ENCODE measurements at regions not wholly inside any gene's neighbourhood (a gene's known extent, or its start where the extent isn't known, plus 50 kb on each side); places are given as distances from the start of the nearest gene placed in this dataset.

DNA sequence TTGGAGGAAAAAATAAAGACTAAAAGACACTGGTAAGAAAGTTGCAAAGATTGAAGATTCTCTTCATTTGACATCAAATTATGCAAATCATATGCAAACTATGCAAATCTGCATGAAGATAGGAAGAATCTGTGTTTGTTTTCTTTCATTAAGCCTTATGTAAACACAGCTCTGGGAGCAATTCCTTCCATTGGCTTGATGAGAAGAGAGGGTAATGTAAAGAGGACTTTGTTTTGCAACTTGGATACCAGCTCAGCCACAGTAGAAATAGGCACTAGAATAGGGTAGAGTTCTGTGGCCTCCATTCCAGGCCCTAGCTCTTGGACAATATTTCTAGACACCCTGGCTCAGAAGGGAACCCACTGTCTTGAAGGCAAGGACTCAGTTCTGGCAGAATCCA is 388.4 kb upstream of the RASGEF1B start:
- no peak for DNase-seq

GRCh38 chr4:81854406-81854805 is 382.7 kb upstream of the RASGEF1B start:
- DNase-seq: no peak

DNA sequence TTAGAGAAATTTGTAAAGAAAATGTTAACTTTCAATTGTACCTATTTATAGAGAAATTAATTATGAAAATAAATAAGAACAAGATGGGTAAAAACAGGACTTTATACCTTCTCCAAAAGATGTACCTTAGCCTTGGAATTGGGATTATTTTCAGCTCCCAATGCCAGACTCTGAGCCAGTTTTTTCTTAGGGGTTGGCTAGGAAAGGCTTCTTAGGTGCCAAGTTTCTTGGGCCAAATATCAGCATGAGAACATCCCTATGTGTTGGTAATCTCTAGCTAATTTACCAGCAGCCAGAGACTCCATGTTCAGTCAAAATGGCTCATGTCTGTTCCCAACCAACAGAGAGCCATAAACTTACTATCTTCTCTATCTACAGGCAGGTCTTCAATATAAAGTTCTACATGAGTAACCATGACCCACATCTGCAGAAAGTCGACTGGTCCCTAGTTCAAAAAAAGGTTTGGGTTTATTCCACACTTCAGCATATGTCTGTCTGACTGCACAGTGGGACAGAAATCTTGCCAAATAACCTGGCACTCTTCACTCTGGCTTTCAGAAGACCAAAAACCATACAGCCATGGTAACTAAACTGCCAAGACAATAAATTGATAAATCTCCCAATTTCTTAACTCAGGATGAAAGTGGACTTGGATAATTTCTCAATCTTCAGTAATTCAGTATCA is 380.5 kb upstream of the RASGEF1B start:
- DNase-seq: no peak

DNA sequence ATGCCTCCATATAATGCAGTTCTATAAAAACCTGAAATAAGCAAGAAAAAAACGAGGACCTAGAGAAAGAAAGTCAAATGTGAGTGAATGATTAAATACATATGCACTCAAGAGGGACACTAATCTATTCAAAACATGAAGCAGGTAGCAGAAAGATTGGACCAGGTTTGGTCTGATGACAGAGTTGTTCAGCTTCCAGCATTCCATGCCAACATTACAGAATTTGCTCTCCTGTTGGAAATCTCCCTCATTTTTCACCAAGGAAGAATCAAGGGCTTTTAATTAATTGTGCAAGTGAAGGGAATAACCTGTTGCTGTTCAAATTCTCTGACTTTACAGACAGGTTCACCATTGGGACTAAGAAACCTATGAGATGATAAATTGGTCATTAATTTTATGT is 379.0 kb upstream of the RASGEF1B start:
- no peak for DNase-seq

DNA sequence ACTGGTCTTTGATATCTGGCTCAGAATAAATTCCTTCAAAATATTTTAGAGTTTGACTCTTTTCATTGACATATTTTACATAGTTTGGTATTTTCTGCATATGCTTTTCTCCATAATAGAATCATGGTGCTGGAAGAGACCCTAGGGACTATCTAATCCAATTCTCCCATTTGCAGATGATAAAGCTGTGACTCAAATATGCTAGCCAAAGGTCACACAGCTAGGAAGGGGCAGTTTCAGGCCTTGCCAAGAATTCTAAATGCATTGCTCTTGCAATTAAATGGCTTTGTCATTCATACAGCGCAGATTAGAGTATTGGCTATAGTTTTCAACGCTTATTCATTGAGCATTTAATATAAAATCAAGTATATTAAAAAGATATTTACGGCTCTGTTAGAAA is 374.1 kb upstream of the RASGEF1B start:
- DNase-seq: no peak

DNA sequence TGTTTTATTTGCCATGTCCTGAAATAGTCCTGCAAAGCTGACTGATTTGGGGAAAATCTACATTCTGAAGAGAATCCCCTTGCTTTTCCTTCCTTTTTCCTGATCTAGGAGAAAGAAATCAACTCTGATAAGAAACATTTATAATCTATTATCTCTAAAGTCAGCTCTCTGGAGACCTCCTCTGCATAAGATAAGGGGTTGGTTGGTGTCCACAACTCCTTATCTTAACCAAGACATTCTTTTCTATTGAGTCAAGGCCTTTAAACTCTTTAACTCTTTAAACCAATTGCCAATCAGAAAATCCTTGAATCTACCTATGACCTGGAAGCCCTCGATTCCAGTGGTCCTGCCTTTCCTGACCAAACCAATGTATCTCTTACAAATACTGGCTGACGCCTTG is 373.6 kb upstream of the RASGEF1B start:
- no peak for DNase-seq

DNA sequence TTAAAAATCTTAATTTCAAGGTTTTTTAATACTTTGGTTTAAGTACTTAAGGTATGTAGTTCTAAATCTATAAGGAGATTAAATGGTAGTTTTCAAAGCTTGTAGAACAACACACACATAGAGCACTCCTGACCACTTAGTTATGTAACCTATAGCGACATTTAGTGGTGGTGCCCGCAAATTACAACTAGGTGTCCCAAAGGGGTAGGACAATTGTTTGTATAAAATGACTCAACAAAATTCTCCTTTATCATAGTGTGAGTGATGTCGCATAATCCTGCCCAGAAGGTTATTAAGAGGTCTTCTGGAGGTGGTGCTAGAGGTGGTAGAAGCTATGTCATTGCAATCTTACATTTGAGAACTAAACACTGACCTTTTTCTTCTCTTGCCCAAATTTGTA is 373.0 kb upstream of the RASGEF1B start:
- DNase-seq: peak; percentile 48 to 73

DNA sequence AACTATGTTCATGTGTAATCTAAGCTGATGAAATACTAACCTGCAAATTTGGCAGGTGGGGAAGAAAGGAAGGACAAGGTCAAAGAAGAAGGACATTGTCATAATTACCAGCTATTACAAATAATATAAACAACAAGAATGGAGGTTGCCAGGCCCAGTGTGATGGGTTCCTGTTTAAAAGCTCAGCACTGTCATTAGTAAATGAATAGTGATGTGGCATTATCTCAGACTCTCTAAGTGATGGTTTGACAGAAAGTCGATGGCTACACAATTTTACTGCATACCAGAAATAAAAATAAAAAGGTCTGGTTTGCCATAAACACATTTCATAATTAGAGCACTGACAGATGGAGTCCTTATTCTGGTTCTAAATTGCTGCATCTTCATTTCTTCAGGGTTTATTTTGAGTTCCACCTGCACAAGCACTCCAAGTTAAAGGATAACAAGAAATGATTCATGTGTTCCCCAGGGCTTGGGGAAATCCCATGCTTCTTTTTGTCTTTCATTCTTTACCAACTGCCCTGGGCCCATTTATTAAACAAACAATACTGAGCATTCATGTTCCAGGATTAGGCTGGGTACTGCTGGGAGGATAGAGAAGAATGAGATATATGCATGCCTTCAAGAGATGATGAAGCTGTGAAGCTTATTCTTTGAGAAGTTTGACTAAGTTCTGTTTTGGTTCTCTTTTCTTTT is 367.8 kb upstream of the RASGEF1B start:
- no peak for DNase-seq

- DNase-seq: no peak
Observed at GRCh38 chr4:81838586-81838985, 366.9 kb upstream of the RASGEF1B start.

- no peak for DNase-seq
Observed at GRCh38 chr4:81836716-81837115, 365.0 kb upstream of the RASGEF1B start.

- no peak for DNase-seq
Observed at GRCh38 chr4:81833576-81833975, 361.9 kb upstream of the RASGEF1B start.

DNA sequence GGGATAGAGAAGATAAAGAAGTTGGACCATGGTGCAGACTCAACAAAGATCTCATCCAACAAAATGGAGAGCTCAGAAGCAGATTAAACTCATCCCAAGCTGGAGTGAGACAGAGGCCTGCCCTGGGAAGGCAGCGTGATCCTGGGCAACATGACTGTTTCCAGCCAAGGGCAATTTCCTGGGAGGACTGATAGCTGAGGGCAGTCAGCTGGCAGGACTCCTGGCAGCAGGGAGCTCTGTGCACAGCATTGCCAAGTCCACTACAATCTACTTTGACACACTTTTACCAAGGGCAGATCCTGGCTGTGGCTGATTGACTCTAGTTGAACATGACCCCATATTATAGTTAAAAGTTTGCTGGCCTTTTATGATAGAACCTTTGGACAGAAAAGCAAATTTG is 357.3 kb upstream of the RASGEF1B start:
- no peak for DNase-seq

- DNase-seq: no peak
Observed at GRCh38 chr4:81827577-81828202, 356.0 kb upstream of the RASGEF1B start.

DNA sequence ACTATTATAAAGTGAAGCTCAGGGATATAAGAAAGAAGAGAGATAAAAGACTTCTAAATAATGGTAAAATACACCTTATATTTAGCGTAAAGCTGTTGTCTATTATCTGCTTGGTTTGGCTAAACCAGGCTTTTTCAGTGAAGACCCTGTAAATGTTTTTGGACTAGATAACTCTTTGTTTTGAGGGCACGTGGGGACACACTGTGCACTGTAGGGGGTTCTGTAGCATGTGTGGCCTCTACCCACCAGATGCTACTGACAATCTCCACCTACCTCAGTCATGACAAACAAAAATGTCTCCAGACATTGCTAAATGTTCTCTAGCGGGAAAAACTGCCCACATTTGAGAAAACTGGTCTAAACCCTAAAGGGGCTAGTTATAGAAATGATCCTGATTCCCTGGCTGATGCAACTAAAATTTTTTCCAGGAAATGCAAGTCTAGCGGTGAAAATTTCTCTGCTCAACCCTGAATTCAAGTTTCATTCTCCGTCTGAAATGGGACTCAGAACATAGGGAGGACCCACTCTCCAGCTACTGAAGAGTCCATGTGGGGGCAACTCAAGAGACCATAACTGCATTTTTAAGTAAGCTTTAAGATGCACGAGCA is 355.2 kb upstream of the RASGEF1B start:
- no peak for DNase-seq

DNA sequence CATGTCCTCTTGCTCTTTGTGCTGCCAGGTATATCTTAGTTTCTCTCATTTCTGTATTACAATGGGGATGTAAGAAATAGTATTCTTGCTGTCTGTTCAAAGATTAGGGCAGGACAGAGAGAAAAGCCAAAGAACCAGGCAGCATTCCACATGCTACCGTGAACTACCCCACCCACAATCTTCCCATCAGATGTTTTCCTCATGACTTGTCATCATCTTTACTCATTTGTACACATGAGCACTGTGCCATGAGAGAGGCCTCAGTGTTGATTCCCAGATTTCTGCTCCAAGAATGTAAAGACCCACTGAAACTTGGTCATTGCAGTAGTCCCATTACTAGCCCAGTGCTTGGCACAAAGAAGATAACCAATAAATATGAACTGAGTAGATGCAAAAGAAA is 354.6 kb upstream of the RASGEF1B start:
- DNase-seq: no peak

DNA sequence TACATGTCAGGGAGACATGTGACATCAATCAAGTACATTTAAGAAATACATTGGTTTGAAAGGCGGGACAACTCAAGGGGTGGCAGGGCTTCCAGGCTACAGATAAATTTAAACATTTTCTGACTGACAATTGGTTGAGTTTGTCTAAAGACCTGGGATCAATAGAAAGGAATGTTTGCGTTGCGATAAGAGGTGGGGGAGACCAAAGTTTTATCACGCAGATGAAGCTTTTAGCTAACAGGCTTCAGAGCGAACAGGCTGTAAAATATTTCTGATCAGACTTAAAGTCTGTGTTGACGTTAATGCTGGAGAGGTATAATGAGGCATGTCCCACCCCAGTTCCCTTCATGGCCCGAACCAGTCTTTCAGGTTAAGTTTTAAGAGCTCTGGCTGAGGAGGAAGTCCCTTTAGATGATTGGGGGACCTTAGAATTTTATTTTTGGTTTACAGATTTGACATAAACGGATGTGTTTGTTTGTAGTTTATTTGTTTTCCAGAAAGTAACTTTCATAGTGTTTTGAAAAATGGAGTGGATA is 346.7 kb upstream of the RASGEF1B start:
- DNase-seq: no peak

DNA sequence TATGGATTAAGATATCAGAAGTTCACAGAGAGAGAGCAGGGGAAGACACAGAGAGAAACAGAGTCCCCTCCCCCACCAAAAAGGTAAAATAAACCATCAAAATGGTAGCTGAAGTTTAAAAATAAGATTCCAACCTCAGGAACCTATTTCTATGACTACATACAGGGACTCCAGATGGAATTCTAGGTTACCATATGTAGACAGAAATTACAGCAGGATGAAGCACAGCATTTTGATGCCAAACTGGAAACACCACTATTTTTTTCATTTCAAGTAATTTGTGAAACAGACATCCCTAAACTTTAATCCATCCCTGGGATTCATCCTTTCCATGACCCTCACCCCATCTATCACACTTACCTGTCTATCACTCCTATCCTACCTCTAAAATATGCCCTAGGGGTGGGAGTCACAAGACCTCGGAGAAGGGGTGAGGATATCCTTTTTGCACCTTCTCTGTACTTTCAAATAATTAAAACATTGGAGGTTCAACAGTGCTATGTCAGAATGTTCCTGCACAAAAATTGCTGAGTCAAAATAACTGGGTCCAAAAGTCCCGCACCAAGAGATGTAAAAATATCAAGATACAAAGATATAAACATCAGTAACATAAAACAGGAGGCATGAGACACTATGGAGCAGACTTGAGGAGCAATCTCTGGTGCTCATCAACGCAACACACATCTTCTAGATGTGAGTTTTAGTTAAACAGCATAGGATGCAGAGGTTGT is 344.5 kb upstream of the RASGEF1B start:
- no peak for DNase-seq

DNA sequence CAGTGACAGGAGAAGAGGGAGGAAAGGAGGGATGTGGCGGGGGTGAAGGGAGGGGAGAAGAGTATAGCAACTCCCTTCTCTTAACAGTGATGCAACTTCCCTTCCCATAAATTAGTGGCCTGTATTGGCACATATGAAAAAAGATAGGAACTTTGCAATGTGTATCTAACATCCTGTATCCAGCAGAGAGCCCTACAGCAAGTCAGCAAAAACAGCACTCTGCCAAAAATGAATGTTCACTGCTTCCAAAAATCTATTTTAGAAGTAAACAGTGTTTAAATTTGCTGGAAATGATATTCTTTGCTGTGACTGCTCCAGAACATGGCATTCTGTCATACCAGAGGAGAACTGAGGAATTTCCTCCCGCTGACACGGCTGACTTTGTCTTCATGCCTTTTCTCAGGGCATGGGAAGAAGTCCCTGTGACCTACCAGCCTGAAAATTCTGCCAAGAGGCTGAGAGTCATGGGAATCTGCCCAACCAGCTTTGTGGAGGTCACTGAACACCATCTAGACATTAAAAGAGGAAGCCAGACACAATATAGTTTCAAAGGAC is 343.4 kb upstream of the RASGEF1B start:
- no peak for DNase-seq

- DNase-seq: no peak
Observed at GRCh38 chr4:81811562-81812293, 340.0 kb upstream of the RASGEF1B start.

GRCh38 chr4:81808011-81808672 is 336.4 kb upstream of the RASGEF1B start:
- peak; percentile 80 to 84 for DNase-seq

DNA sequence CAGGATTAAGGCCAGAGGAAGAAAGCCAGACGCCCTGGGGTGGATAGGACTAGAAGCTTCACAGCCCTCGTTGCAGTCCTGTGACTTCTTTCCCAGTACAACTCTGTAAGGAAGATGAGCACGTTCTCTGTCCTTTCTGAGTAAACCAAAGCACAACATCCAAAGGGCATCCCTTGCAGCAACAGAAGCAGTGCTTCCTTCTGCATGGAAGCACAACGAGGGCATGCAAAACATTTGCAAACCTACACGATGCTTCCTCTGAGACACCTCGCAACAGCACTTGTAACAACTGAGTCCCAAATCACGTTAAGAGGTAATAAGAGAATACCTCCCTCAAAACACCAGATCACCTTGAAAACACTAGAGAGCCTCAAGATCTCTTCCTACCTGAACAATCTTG is 335.7 kb upstream of the RASGEF1B start:
- no peak for DNase-seq
